Lower leg skin (tissue), 4 donors: ENCODE measurements at regions not wholly inside any gene's neighbourhood (a gene's known extent, or its start where the extent isn't known, plus 50 kb on each side); places are given as distances from the start of the nearest gene placed in this dataset.

Experiments used
- DNase-seq, 2 donors: peaks; one replicate each; pipeline ENCODE4 v3.0.0-alpha.2; 2019; ENCODE audit warnings: low spot score in 2 of 2
- H3K4me3 ChIP-seq: fragments of 200-600 bp; sonication (generic); 2 replicates; pipeline ENCODE4 v1.5.1; 2017; ENCODE audit warnings: mild to moderate bottlenecking, low read depth; ENCODE audit not compliant: poor library complexity, severe bottlenecking
- CTCF ChIP-seq, 3 donors: fragments of 450-650 bp; IDR thresholded peaks; one replicate each; pipeline ENCODE4 v1.5.1; 2016; ENCODE audit warnings: antibody characterized with exemption in 3 of 3, mild to moderate bottlenecking in 3 of 3, moderate library complexity in 2 of 3
- POLR2A ChIP-seq, 2 donors: fragments of 450-650 bp; IDR thresholded peaks; one replicate each; pipeline ENCODE4 v1.6.1; 2016 to 2017; ENCODE audit warnings: antibody characterized with exemption in 2 of 2, mild to moderate bottlenecking in 1 of 2, moderate library complexity in 1 of 2
- WGBS, 2 donors: methylation state at CpG; one replicate each; pipeline ENCODE4 v1.1.5; 2018; 5-methylcytosine and 5-hydroxymethylcytosine counted together
- intact Hi-C: fragments of 100-400 bp; cut with DNase I; formaldehyde crosslinking; loops from one replicate; pipeline ENCODE4 v1.15.0; 2023; ENCODE audit warnings: low total_unique reads

DNA sequence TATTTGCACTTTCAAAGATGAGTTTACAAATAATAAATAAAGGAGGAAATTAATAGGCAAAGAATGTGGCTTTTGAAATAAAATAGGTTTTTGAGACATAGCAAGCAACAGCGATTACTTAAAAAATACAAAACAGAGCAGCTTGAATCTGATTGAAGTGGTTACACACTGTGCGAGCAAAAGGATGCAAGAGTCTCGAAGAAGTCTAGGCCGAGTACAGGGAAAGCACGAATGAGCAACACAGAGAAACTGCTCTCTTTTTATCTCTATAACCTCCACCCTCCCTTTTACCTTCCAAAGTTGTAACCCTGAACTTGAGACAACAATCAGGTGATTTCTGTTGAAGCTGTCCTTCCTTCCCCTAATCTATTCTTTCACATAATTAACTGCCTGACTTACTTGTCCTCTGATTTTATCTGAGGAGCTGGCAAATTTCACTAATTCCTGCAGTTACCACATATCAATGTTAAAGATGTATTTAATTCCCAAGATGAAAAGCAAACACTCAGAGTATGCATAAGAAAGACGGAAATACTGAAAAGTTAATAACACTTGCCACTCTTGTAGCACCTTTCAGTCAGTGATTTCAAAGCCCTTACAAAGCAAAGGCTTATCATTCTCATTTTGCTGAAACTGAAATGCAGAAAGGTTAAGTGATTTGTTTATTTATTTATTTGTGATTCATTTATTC, 1030.1 kb downstream of the ADGRL2 start:
- no peak for DNase-seq
- H3K4me3 ChIP-seq, result no peak overlapping the region
- intact Hi-C loops, result no loop called here
- no peak for TF ChIP-seq CTCF (IDR thresholded peaks at IDR 0.05)
- TF ChIP-seq POLR2A (IDR thresholded peaks at IDR 0.05), result no peak
- WGBS, 2 donors, result 86 to 87% methylated on average over 6 of the region's 6 CpGs

GRCh38 chr1:82829527-82829926, 1028.8 kb downstream of the ADGRL2 start:
- WGBS, 2 donors, result 87 to 93% methylated on average over 1 of the region's 1 CpG
- intact Hi-C loops, result no loop called here
- H3K4me3 ChIP-seq, result no peak overlapping the region
- TF ChIP-seq CTCF (IDR thresholded peaks at IDR 0.05) (no peak), POLR2A (IDR thresholded peaks at IDR 0.05) (no peak)
- no peak for DNase-seq

DNA sequence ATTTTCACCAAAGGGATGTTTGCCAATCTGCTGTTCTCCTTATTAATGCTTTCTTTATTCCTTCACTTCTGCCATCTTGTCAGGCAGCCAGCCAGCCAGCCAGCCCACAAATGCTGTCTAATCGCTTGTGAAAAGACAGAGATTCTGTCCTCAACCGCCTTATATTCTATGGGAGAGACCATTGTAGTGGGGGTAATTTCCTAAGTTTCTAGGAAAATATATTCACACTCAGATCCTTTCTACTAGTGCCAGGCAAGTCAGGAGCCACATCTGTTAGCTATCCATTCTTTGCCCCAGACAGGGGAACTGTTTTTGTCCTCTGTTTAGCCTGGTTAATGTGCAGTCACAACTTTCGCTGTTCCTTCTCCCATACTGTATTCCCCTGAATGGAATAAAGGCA, 1023.1 kb downstream of the ADGRL2 start:
- H3K4me3 ChIP-seq, result no peak overlapping the region
- intact Hi-C loops, result no loop called here
- DNase-seq, result no peak
- TF ChIP-seq POLR2A (IDR thresholded peaks at IDR 0.05), result no peak
- no peak for TF ChIP-seq CTCF (IDR thresholded peaks at IDR 0.05)
- WGBS, 2 donors, result 62 to 91% methylated on average over 3 of the region's 3 CpGs

GRCh38 chr1:82820816-82821215, 1020.1 kb downstream of the ADGRL2 start:
- 69 to 76% methylated on average over 3 of the region's 3 CpGs for WGBS, 2 donors
- no peak for DNase-seq
- H3K4me3 ChIP-seq, result no peak overlapping the region
- TF ChIP-seq POLR2A (IDR thresholded peaks at IDR 0.05), result no peak
- no peak for TF ChIP-seq CTCF (IDR thresholded peaks at IDR 0.05)
- intact Hi-C loops, result no loop called here

DNA sequence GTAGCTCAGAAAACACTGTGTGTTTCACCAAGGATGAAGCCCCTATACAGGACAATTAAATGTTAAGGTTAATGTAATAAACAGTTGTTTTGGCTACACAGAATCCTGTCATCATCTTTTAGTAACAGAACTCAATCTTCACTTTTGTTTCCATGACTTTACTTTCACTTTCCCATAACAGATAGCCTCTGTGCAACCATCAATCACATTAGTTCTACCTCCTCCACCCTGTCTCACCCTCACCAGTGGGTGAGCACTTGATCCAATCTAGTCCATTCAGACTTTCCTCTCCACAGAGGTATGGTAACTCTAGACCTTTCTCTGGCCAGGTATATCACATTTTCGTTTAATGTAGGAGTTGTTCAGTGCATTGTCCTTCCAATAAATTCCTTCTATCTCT, 1018.5 kb downstream of the ADGRL2 start:
- DNase-seq, result no peak
- H3K4me3 ChIP-seq, result no peak overlapping the region
- TF ChIP-seq POLR2A (IDR thresholded peaks at IDR 0.05) (no peak), CTCF (IDR thresholded peaks at IDR 0.05) (no peak)
- WGBS, 2 donors, result 21 to 33% methylated on average over 1 of the region's 1 CpG
- intact Hi-C loops, result no loop called here

DNA sequence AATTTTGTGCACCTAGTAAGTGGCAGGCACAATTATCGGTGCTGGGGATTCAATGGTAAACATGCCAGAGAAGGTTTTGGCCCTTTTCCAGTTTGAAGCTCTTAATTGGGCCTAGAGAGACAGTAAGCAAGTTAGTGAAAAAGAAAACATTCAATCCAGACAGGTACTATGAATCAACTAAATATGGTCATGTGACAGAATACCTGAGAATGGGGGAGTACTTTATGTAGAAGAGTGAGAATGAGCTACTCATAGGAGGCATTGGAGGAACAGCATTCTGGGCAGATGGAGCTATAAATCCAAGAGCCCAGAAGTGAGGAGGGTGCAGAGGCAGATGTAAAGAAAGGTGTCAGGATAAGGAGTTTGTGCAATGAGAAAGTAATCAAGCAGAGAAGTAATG, 1017.9 kb downstream of the ADGRL2 start:
- WGBS, 2 donors, result 45 to 73% methylated on average over 1 of the region's 1 CpG
- intact Hi-C loops, result no loop called here
- DNase-seq, result no peak
- TF ChIP-seq CTCF (IDR thresholded peaks at IDR 0.05), result no peak
- TF ChIP-seq POLR2A (IDR thresholded peaks at IDR 0.05), result no peak
- no peak overlapping the region for H3K4me3 ChIP-seq
